ENCODE measurements at regions not wholly inside any gene's neighbourhood (a gene's known extent, or its start where the extent isn't known, plus 50 kb on each side); places are given as distances from the start of the nearest gene placed in this dataset.

- no TSS peak for BruUV-seq (replicated peaks)
- intact Hi-C loops (cut with micrococcal nuclease; ENCODE audit: unreplicated experiment) (no loop called here), in situ Hi-C loops (cut with HindIII; ENCODE audit: low pct_unique_long_range_greater_than_20kb, low sequenced_read_pairs) (no loop called here)
- POLR2A ChIA-PET, result no interaction called here
- CTCF ChIA-PET, result no interaction called here
- Histone ChIP-seq H3K4me3 (ENCODE audit: low read depth in 2 of 2, low read length in 2 of 2) (no peak overlapping the region), H3K27ac (ENCODE audit: low read length) (no peak overlapping the region), H3K4me1 (ENCODE audit: control insufficient read depth, insufficient read depth, low read length) (no peaks in the 10 kb centered on the region), H3K27me3 (ENCODE audit: control insufficient read depth, insufficient read depth, low read length) (no peaks in the 10 kb centered on the region), H3K9me3 (ENCODE audit: control insufficient read depth, insufficient read depth, low read depth, low read length) (no peaks in the 10 kb centered on the region), H3K36me3 (ENCODE audit: control insufficient read depth, insufficient read depth, low read length) (no peaks in the 10 kb centered on the region)
- DNase-seq (ENCODE audit: low read depth, low spot score), result no peak
- TF ChIP-seq SIN3A (IDR thresholded peaks at IDR 0.05; ENCODE audit: borderline replicate concordance, insufficient read depth, low read depth, low read length) (no peak), REST (IDR thresholded peaks at IDR 0.05; ENCODE audit: insufficient read depth in 1 of 2, low read depth in 2 of 2, low read length in 1 of 2) (no peak), POLR2AphosphoS5 (IDR thresholded peaks at IDR 0.05; ENCODE audit: low read depth, low read length) (no peak)
- TF ChIP-seq, protein P1, sequence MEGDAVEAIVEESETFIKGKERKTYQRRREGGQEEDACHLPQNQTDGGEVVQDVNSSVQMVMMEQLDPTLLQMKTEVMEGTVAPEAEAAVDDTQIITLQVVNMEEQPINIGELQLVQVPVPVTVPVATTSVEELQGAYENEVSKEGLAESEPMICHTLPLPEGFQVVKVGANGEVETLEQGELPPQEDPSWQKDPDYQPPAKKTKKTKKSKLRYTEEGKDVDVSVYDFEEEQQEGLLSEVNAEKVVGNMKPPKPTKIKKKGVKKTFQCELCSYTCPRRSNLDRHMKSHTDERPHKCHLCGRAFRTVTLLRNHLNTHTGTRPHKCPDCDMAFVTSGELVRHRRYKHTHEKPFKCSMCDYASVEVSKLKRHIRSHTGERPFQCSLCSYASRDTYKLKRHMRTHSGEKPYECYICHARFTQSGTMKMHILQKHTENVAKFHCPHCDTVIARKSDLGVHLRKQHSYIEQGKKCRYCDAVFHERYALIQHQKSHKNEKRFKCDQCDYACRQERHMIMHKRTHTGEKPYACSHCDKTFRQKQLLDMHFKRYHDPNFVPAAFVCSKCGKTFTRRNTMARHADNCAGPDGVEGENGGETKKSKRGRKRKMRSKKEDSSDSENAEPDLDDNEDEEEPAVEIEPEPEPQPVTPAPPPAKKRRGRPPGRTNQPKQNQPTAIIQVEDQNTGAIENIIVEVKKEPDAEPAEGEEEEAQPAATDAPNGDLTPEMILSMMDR (IDR thresholded peaks at IDR 0.05), result no peak
- ATAC-seq, result no peak
Observed at GRCh38 chr18:71075147-71075546, 786.3 kb downstream of the SOCS6 start.

DNA sequence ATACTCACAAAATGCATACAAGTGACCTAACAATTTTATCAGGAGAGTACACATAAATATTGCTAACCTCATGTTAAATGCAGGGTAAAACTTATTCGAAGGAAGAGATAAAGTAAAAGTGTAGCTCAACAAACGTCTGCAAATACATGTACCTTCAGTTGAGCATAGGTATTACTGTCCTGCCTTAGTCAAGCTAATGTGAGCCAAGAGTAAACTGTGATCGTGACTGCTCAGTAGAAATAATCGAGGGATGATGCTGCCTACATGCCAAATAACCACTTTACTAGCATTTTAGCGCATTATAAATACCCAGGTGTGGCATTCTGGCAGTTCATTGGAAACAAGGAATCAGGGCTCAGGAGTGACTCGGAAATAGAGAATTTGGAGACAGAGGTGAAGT is 779.5 kb downstream of the SOCS6 start:
- no TSS peak for BruUV-seq (replicated peaks)
- DNase-seq (ENCODE audit: low read depth, low spot score) (no peak), ATAC-seq (no peak)
- in situ Hi-C loops (cut with HindIII; ENCODE audit: low pct_unique_long_range_greater_than_20kb, low sequenced_read_pairs) (no loop called here), intact Hi-C loops (cut with micrococcal nuclease; ENCODE audit: unreplicated experiment) (no loop called here)
- Histone ChIP-seq H3K27me3 (ENCODE audit: control insufficient read depth, insufficient read depth, low read length) (no peaks in the 10 kb centered on the region), H3K27ac (ENCODE audit: low read length) (no peak overlapping the region), H3K4me1 (ENCODE audit: control insufficient read depth, insufficient read depth, low read length) (no peaks in the 10 kb centered on the region), H3K36me3 (ENCODE audit: control insufficient read depth, insufficient read depth, low read length) (no peaks in the 10 kb centered on the region), H3K4me3 (ENCODE audit: low read depth in 2 of 2, low read length in 2 of 2) (no peak overlapping the region), H3K9me3 (ENCODE audit: control insufficient read depth, insufficient read depth, low read depth, low read length) (no peaks in the 10 kb centered on the region)
- TF ChIP-seq, protein P1 (IDR thresholded peaks at IDR 0.05), result no peak
- TF ChIP-seq REST (IDR thresholded peaks at IDR 0.05; ENCODE audit: insufficient read depth in 1 of 2, low read depth in 2 of 2, low read length in 1 of 2) (no peak), POLR2AphosphoS5 (IDR thresholded peaks at IDR 0.05; ENCODE audit: low read depth, low read length) (no peak), TCF7L2 (IDR thresholded peaks at IDR 0.05; ENCODE audit: low read depth, low read length) (no peak), SIN3A (IDR thresholded peaks at IDR 0.05; ENCODE audit: borderline replicate concordance, insufficient read depth, low read depth, low read length) (no peak)
- ChIA-PET CTCF (no interaction called here), POLR2A (no interaction called here)
